Heart right ventricle (tissue), 16 donors: ENCODE measurements at regions not wholly inside any gene's neighbourhood (a gene's known extent, or its start where the extent isn't known, plus 50 kb on each side); places are given as distances from the start of the nearest gene placed in this dataset.

Source experiments
- ATAC-seq, 8 donors: fragments of 200-7000 bp; cut with Tn5 transposase; one replicate each; pipeline ENCODE4 v1.9.1; 2020; ENCODE audit warnings: mild to moderate bottlenecking in 8 of 8, moderate library complexity in 8 of 8, moderate number of reproducible peaks in 1 of 8
- DNase-seq, 2 donors: peaks; one replicate each; pipeline ENCODE4 v3.0.0-alpha.2; 2020
- H3K27ac ChIP-seq, 10 donors: fragments of 200-600 bp; sonication (generic) in 2 of 10; one replicate each; pipeline versions ENCODE4 v1.5.0 to v1.8.0; 2020 to 2022; ENCODE audit warnings: mild to moderate bottlenecking in 3 of 10
- H3K27me3 ChIP-seq, 7 donors: fragments of 200-600 bp; one replicate each; pipeline ENCODE4 v1.8.0; 2021 to 2022; ENCODE audit warnings: mild to moderate bottlenecking in 2 of 7
- H3K36me3 ChIP-seq, 9 donors: fragments of 200-600 bp; sonication (generic) in 1 of 9; one replicate each; pipeline versions ENCODE4 v1.5.0 to v1.8.0; 2020 to 2022; ENCODE audit warnings: mild to moderate bottlenecking in 2 of 9
- H3K4me1 ChIP-seq, 9 donors: fragments of 200-600 bp; sonication (generic) in 1 of 9; one replicate each; pipeline versions ENCODE4 v1.5.0 to v1.8.0; 2020 to 2022; ENCODE audit warnings: mild to moderate bottlenecking in 4 of 9
- H3K4me3 ChIP-seq, 10 donors: fragments of 200-600 bp; sonication (generic) in 2 of 10; one replicate each; pipeline versions ENCODE4 v1.5.0 to v1.8.0; 2020 to 2022; ENCODE audit warnings: mild to moderate bottlenecking in 7 of 10, moderate library complexity in 2 of 10
- H3K9me3 ChIP-seq, 11 donors: fragments of 200-600 bp in 10 of 11; sonication (generic) in 2 of 11; one replicate each; pipeline versions ENCODE4 v1.5.0 to v1.8.0; 2013 to 2022; ENCODE audit warnings: mild to moderate bottlenecking in 2 of 11, control low read depth in 1 of 11, moderate library complexity in 1 of 11
- CTCF ChIP-seq, 9 donors: fragments of 200-600 bp; sonication (generic) in 2 of 9; IDR thresholded peaks; one replicate each; pipeline versions ENCODE4 v1.5.0 to v1.8.0; 2021 to 2022; ENCODE audit warnings: antibody characterized with exemption in 9 of 9, mild to moderate bottlenecking in 5 of 9, moderate library complexity in 1 of 9
- WGBS, 2 donors: extraction: QIAGEN DNeasy Blood & Tissue Kit; methylation state at CpG; one replicate each; pipeline ENCODE4 v1.1.7; 2013; ENCODE audit warnings: inconsistent platforms in 1 of 2; 5-methylcytosine and 5-hydroxymethylcytosine counted together
- intact Hi-C, 10 donors: fragments of 100-400 bp; cut with DNase I; formaldehyde crosslinking; loops; one replicate each; pipeline versions ENCODE4 v1.11.1 to v1.14.2; 2022
- donor health status: Arrhythmogenic right ventricular cardiomyopathy.
- donor health status: ischemic (EF 13 %, LVEDD 7.1; RV severe dilation, severe dysfunction).
- donor health status: healthy with polysubstance abuse.
- donor health status: DM: no; HTN: yes; CAD: no.
- donor health status: DM: no; HTN: no; CAD: no.
- donor health status: ischemic (EF 25% LVEDD 6.9; RV normal size, moderate dysfunction).
- donor health status: ischemic (EF 25% LVEDD 5.7; RV mildly dilated, moderate dysfunction).
- donor health status: healthy.
- donor health status: DM: yes; HTN: yes; CAD: no.
- donor health status: Ischemic cardiomyopathy.
- donor health status: ischemic (EF 35%, LVEDD 5.7; RV mildly dilated, moderate dysfunction).
- donor health status: nonischemic (EF 11% LVEDD 7.7; RV severe dilation, severe dysfunction).
- donor health status: DM: yes; HTN: yes; CAD: no.
- donor health status: PGD.
- donor health status: ischemic (EF 29% LVEDD 5.4; RV normal size, mild dysfunction).
- donor health status: nonischemic (EF 23%, LVEDD 6.1; RV moderate dilation, normal function).

DNA sequence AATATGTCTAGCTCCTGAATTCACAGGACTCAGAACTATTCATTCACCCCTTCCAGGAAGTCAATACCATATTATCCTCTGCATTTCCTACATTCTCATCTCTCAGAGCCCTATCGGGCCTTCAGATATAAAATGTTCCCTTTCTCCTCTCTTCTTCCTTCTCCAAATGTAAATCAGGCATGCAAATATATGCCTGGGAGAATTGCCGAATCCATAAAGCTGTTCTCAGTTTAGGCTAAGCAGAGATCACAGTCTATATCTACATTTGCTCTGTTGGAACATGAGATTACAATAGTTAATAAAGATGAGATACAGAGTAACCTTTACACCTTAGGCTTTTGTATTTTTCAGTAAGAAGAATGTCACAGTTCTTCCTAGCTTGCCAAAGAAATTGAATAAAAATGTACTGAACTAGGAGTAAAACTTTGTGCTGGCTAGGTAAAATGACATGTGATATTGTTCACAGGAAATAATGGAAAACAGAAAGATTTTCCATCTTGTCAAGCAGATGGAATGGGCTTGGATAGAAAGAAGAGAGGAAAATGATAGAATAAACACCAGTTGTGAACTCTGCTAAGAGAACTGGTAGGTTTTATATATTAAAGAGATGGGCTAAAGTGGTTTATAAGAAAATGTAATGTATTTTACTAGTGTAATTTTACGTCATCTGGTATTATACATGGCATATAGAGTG, 161.5 kb downstream of the NRIP1 start:
- Histone ChIP-seq H3K36me3 (no peaks in the 10 kb centered on the region), H3K27ac (no peak overlapping the region), H3K27me3 (no peaks in the 10 kb centered on the region), H3K4me1 (no peaks in the 10 kb centered on the region), H3K9me3 (peaks cover 0 to 3% (median 0%) of the 10 kb centered on the region in 11 donors), H3K4me3 (no peak overlapping the region)
- intact Hi-C loops = no loop called here
- no peak for ATAC-seq
- no peak for TF ChIP-seq CTCF (IDR thresholded peaks at IDR 0.05)
- DNase-seq = no peak
- 93 to 96% methylated on average over 3 of the region's 3 CpGs for WGBS, 2 donors

- no peak for ATAC-seq
- TF ChIP-seq CTCF (IDR thresholded peaks at IDR 0.05) = no peak
- intact Hi-C loops = no loop called here
Observed at GRCh38 chr21:14901482-14901958, 163.3 kb downstream of the NRIP1 start.

DNA sequence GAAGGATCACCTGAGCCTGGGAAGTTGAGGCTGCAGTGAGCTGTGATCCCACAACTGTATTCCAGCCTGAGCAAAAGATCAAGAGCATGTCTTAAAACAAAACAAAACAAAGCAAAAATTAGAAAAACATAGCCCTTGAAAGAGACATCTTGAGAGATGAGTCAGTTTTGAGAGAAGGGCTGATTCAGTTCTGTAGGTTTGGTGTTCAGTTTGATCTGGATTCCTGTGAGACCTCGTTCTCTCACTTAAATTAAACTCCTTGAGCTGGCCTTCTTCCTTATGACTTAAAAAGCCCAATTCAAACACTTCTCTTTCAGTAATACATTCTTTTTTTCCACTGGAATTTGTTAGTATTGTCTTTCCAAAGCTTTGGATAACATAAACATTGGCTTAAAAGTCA, 164.2 kb downstream of the NRIP1 start:
- TF ChIP-seq CTCF (IDR thresholded peaks at IDR 0.05) = no peak
- intact Hi-C loops = no loop called here
- no peak overlapping the region for H3K27ac ChIP-seq
- no peaks in the 10 kb centered on the region for H3K36me3 ChIP-seq
- peaks cover 0 to 3% (median 0%) of the 10 kb centered on the region in 11 donors for H3K9me3 ChIP-seq
- 92 to 100% methylated on average over 1 of the region's 1 CpG for WGBS, 2 donors
- ATAC-seq = no peak
- no peaks in the 10 kb centered on the region for H3K4me1 ChIP-seq
- H3K4me3 ChIP-seq = no peak overlapping the region
- no peaks in the 10 kb centered on the region for H3K27me3 ChIP-seq
- no peak for DNase-seq

More at GRCh38 chr21:14901482-14901958, 163.3 kb downstream of the NRIP1 start:
- Histone ChIP-seq H3K9me3 (peaks cover 0 to 3% (median 0%) of the 10 kb centered on the region in 11 donors), H3K4me1 (no peaks in the 10 kb centered on the region), H3K27ac (no peak overlapping the region), H3K4me3 (no peak overlapping the region), H3K27me3 (no peaks in the 10 kb centered on the region), H3K36me3 (no peaks in the 10 kb centered on the region)
- 97 to 98% methylated on average over 3 of the region's 3 CpGs for WGBS, 2 donors
- DNase-seq = no peak

- no peak for ATAC-seq
Observed at GRCh38 chr21:14900058-14900457, 164.7 kb downstream of the NRIP1 start.

More at GRCh38 chr21:14900058-14900457, 164.7 kb downstream of the NRIP1 start:
- DNase-seq = no peak
- H3K9me3 ChIP-seq = peaks cover 0 to 3% (median 0%) of the 10 kb centered on the region in 11 donors
- TF ChIP-seq CTCF (IDR thresholded peaks at IDR 0.05) = no peak
- no peaks in the 10 kb centered on the region for H3K36me3 ChIP-seq
- no peak overlapping the region for H3K27ac ChIP-seq
- no peaks in the 10 kb centered on the region for H3K27me3 ChIP-seq
- intact Hi-C loops = no loop called here
- no peaks in the 10 kb centered on the region for H3K4me1 ChIP-seq
- H3K4me3 ChIP-seq = no peak overlapping the region
